ENCODE measurements at regions not wholly inside any gene's neighbourhood (a gene's known extent, or its start where the extent isn't known, plus 50 kb on each side); places are given as distances from the start of the nearest gene placed in this dataset.

- TF ChIP-seq YY1 (IDR thresholded peaks at IDR 0.05; ENCODE audit: insufficient read depth, insufficient read length), result no peak
- TF ChIP-seq SUZ12 (IDR thresholded peaks at IDR 0.05; ENCODE audit: extremely low read depth, insufficient read depth, insufficient read length), result no peak
- TF ChIP-seq ZNF274 (IDR thresholded peaks at IDR 0.05; ENCODE audit: low read depth, low read length), result no peak
Observed at GRCh38 chr7:13593854-13594253, 395.6 kb downstream of the ETV1 start.
